Jurkat, Clone E6-1 (cell line): ENCODE measurements at regions not wholly inside any gene's neighbourhood (a gene's known extent, or its start where the extent isn't known, plus 50 kb on each side); places are given as distances from the start of the nearest gene placed in this dataset.
"Not testable (repeated sequence)": the region's sequence is repeated elsewhere in the genome, so short reads cannot be mapped to it uniquely, and the experiment has no call there.

ENCODE experiments used
- DNase-seq: peaks from one replicate; pipeline ENCODE4 v3.0.0-alpha.2; 2011; ENCODE audit warnings: low read depth, low spot score
- H3K4me3 ChIP-seq: 2 replicates; pipeline ENCODE4 v1.5.1; 2011; ENCODE audit warnings: mild to moderate bottlenecking, low read length, control low read depth, moderate library complexity

- not testable (repeated sequence) for DNase-seq, H3K4me3 ChIP-seq
Measured at GRCh38 chr21:5217933-5218332, 5303.4 kb upstream of the TPTE start.

DNA sequence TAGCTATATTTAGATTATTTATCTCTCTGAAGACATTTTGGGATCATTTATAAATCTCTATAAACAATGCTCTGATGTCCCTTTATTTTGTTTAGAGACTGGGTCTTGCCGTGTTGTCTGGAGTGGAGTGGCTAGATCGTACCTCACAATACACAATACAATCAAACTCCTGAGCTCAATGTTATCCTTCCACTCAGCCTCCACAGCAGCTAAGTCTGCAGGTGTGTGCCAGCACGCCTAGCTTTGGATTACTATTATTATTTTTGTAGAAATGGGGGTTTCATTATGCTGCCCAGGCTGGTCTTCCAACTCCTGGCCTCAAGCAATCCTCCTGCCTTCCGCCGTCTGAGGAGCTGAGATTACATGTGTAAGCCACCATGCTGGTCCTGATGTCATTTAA is 5301.4 kb upstream of the TPTE start:
- DNase-seq, result not testable (repeated sequence)

GRCh38 chr21:5220468-5220867 is 5300.9 kb upstream of the TPTE start:
- peak; percentile 57 for DNase-seq
- H3K4me3 ChIP-seq, result not testable (repeated sequence)

More for the DNA sequence above, 5301.4 kb upstream of the TPTE start:
- not testable (repeated sequence) for H3K4me3 ChIP-seq

GRCh38 chr21:5221458-5222050 is 5299.8 kb upstream of the TPTE start:
- DNase-seq, H3K4me3 ChIP-seq: not testable (repeated sequence)

GRCh38 chr21:5222996-5223782 is 5298.2 kb upstream of the TPTE start:
- not testable (repeated sequence) for DNase-seq, H3K4me3 ChIP-seq

DNA sequence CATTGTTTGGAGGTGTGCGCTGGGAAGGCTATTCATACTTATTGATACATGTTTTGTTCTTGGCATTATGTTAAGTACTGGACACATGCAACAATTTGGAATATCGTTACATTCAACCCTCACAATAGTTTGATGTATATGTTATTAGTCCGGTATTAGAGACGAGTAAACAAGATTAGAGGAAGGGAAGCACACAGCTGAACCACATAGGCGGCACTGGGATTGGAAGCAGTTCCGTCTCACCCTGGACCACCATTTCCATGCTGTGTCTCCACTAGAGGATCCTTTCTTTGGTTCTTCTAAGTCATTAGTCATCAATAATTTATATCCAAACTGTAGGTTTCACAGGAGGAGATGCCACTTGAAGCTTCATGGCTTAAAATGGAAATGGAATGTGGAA is 5297.2 kb upstream of the TPTE start:
- DNase-seq, result not testable (repeated sequence)

GRCh38 chr21:5227252-5227651 is 5294.1 kb upstream of the TPTE start:
- DNase-seq, H3K4me3 ChIP-seq: not testable (repeated sequence)

More for the DNA sequence above, 5297.2 kb upstream of the TPTE start:
- not testable (repeated sequence) for H3K4me3 ChIP-seq

DNA sequence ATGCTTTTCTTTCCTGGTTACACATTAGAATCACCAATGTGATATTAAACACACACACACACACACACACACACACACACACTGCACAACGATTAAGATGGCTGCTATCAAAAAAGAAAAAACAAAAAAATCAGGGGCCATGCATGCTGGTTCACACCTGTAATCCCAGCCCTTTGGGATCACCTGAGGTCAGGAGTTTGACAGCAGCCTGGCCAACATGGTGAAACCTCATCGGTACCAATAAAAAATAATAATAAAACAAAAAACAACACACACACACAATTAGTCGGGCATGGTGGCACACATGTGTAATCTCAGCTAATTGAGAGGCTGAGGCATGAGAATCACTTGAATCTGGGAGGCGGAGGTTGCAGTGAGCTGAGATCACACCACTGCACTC is 5290.8 kb upstream of the TPTE start:
- DNase-seq, H3K4me3 ChIP-seq: not testable (repeated sequence)

DNA sequence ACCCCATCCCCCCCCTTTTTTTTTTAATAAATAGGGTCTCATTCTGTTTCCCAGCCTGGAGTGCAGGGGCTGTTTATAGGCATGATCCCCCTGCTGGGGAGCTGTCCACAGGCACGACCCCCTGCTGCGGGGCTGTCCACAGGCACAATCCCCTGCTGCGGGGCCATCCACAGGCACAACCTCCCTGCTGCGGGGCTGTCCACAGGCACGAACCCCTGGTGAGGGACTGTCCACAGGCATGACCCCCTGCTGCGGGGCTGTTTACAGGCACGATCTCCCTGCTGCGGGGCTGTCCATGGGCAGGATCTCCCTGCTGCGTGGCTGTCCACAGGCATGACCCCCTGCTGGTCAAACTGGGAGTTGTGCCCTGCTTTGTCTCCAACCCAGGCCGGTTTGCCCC is 5290.1 kb upstream of the TPTE start:
- not testable (repeated sequence) for DNase-seq, H3K4me3 ChIP-seq

- not testable (repeated sequence) for DNase-seq, H3K4me3 ChIP-seq
Measured at GRCh38 chr21:5232176-5232958, 5289.0 kb upstream of the TPTE start.

- DNase-seq, H3K4me3 ChIP-seq: not testable (repeated sequence)
Measured at GRCh38 chr21:5235761-5236160, 5285.6 kb upstream of the TPTE start.

DNA sequence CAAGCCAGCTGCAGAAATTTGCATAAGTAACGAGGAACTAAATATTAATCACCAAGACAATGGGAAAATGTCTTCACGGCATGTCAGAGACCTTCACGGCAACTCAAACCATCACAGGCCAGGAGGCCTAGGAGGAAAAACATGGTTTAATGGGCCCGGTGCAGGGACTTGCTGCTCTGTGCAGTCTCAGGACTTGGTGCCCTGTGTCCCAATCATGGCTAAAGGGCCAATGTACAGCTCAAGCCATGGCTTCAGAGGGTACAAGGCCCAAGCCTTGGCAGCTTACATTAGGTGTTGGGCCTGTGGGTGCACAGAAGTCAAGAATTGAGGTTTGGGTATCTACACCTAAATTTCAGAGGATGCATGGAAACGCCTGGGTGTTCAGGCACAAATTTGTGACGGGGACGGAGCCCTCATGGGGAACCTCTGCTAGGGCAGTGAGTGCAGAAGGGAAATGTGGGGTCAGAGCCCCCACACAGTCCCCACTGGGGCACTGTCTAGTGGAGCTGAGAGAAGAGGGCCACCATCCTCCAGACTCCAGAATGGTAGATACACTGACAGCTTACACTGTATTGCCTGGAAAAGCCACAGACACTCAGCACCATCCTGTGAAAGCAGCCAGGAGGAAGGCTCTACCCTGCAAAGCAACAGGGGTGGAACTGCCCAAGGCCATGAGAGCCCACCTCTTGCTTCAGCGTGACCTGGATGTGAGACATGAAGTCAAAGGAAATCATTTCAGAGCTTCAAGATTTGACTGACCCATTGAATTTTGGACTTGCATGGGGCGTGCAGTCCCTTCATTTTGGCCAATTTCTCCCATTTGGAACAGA is 5284.3 kb upstream of the TPTE start:
- DNase-seq, H3K4me3 ChIP-seq: not testable (repeated sequence)

DNA sequence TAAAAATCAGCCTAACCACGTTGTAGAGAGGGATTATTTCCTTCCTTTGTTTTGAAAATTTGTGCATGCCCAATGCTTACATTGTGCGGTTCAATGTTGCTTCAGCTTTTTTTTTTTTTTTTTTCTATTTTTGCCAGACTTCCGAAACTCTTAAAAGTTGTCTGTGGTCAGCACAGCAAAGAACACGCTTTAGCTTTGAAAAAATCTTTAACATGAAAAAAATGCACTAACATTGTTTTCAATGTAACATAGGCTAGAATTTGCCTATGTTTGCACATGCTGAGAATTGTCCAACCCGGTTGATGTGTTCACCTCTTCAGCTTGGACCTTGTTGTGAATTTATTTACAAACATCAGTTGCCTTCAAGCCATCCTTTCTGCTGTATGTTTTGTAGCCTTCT is 5280.9 kb upstream of the TPTE start:
- not testable (repeated sequence) for DNase-seq, H3K4me3 ChIP-seq

DNA sequence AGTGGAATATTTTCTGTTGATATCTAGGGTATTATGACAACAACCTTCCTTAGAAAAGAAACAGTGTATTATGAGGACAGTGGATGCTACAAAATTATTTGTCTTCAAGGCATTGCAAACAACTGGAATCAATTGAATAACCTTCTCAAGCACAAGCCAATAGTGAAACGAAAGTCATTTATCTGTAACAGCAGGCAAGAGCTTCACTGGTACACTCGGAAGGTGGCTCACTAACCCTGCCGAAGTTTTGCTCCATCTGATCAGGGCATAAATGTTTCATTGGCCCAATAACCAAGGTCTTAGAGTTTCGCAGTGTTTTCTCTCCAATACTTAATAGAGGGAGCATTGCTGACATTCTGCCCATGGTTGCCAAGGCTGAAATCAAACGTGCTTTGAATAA is 5278.7 kb upstream of the TPTE start:
- H3K4me3 ChIP-seq, DNase-seq: not testable (repeated sequence)

DNA sequence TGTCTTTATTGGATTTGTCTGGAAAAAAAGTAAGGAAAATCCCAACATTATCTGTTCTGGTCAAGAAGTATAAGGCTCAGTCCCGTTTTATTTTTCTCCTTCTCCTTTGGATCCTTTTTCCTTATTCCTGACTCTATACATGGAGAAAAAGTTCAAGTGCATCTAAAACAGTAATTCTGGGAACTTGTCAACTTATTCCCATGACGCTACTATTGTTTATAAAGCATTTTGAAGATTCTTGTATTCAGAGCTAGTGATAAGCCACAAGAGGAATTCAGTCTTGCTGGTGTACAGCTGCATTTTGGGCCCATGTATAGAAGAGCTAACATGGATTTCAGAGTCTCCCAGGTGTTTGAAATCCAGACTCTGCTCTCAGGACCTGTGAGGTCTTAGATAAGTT is 5278.1 kb upstream of the TPTE start:
- H3K4me3 ChIP-seq, result not testable (repeated sequence)

GRCh38 chr21:5243715-5244375 is 5277.5 kb upstream of the TPTE start:
- not testable (repeated sequence) for H3K4me3 ChIP-seq, DNase-seq

More for the DNA sequence above, 5278.1 kb upstream of the TPTE start:
- DNase-seq, result not testable (repeated sequence)

DNA sequence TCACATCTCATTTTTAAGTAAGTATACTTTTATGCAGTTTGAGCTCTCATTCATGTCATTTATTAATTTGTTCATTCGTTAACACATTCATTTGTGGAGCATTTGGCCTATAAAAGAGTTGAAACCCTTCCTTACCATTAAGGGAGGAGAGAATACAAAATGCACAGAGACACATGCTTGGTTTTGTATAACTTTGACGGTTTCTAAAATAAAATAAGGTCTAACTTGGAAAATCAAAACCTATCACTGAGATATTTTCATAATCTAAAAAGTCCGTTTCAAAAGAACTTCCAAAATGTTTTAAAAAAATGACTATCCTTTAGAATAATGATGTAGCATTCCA is 5277.0 kb upstream of the TPTE start:
- not testable (repeated sequence) for DNase-seq, H3K4me3 ChIP-seq

DNA sequence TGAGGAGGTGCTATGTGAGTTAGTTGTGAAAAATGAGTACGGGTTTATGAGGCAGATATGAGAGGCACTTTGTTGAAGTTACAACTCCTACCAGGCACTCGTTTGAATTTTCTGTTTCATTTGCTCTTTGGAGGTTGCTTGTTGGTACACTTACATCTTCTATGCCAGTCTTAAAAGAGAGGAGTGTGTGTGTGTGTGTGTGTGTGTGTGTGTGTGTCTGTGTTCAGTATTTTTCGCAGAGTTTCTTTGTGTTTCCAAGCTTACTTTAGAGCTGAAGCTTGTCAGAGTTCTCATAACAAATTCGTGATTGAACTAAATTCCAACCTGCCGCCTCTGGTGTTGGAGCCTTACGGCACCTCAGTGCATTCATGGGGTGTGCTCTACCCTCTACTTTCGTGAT is 5276.4 kb upstream of the TPTE start:
- H3K4me3 ChIP-seq, DNase-seq: not testable (repeated sequence)

DNA sequence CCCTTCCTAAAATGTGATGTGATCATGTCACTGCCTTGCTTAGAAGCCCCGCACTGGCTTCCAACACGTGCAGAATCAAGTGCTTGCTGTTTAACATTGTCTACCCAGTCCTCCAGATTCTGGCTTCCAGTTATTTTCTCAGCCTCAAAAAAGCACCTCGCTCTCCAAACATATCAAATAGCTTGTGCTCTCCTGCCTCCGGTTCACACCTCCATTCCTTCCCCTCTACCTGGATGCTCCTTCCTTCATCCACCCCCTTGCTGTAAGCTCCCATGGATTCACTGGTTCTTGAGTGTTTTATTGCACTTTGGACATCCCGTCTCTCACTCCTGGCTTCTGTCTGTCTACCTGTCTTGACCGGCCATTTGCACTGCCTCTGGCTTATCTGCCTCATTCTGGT is 5275.0 kb upstream of the TPTE start:
- DNase-seq, H3K4me3 ChIP-seq: not testable (repeated sequence)
